ENCODE measurements at regions not wholly inside any gene's neighbourhood (a gene's known extent, or its start where the extent isn't known, plus 50 kb on each side); places are given as distances from the start of the nearest gene placed in this dataset.

- no peak for DNase-seq
- whole genome bisulfite sequencing, 2 donors, result 27 to 38% methylated on average over 1 of the region's 1 CpG
Measured at GRCh38 chr3:87370007-87370406, 93.6 kb upstream of the POU1F1 start.

DNA sequence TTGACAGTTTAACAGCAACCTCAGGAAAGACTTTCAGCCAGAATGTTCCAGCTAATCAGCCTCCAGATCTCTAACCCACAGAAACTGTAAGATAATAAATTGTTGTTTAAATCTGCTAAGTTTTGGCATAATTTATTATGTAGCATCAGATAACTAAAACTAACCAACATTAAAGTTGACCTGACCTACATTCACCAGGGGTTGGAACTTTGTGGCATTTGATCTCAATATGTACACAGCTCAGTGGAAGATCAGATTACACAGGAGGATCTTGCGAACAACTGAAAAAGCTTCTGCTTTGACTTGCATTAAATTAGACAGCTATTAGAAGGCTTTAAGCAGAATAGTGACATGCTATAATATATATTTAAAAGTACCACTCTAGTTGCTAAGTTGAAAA, 91.4 kb upstream of the POU1F1 start:
- 55 to 75% methylated on average over 1 of the region's 1 CpG for whole genome bisulfite sequencing, 2 donors
- Histone ChIP-seq H3K4me1 (no peaks in the 10 kb centered on the region), H3K27me3 (no peaks in the 10 kb centered on the region), H3K4me3 (no peak overlapping the region), H3K36me3 (no peaks in the 10 kb centered on the region), H3K27ac (no peak overlapping the region), H3K9me3 (no peaks in the 10 kb centered on the region)
- DNase-seq (no peak), ATAC-seq (ENCODE audit: low FRiP score in 2 of 2) (no peak)
- TF ChIP-seq CTCF (IDR thresholded peaks at IDR 0.05) (no peak), POLR2A (IDR thresholded peaks at IDR 0.05) (no peak), POLR2AphosphoS5 (IDR thresholded peaks at IDR 0.05) (no peak), EP300 (IDR thresholded peaks at IDR 0.05) (no peak)

More at GRCh38 chr3:87370007-87370406, 93.6 kb upstream of the POU1F1 start:
- no peaks in the 10 kb centered on the region for H3K27me3 ChIP-seq
- no peaks in the 10 kb centered on the region for H3K36me3 ChIP-seq
- no peak overlapping the region for H3K27ac ChIP-seq
- H3K4me3 ChIP-seq, result no peak overlapping the region
- no peaks in the 10 kb centered on the region for H3K4me1 ChIP-seq
- no peak for TF ChIP-seq CTCF (IDR thresholded peaks at IDR 0.05)
- TF ChIP-seq EP300 (IDR thresholded peaks at IDR 0.05), result no peak
- no peak for TF ChIP-seq POLR2A (IDR thresholded peaks at IDR 0.05)
- TF ChIP-seq POLR2AphosphoS5 (IDR thresholded peaks at IDR 0.05), result no peak
- no peak for ATAC-seq (ENCODE audit: low FRiP score in 2 of 2)
- H3K9me3 ChIP-seq, result peaks cover 0 to under 1% (median 0%) of the 10 kb centered on the region in 4 donors

GRCh38 chr3:87363721-87364120, 87.3 kb upstream of the POU1F1 start:
- Histone ChIP-seq H3K9me3 (no peaks in the 10 kb centered on the region), H3K27me3 (no peaks in the 10 kb centered on the region), H3K27ac (no peak overlapping the region), H3K4me3 (no peak overlapping the region), H3K36me3 (no peaks in the 10 kb centered on the region), H3K4me1 (no peaks in the 10 kb centered on the region)
- TF ChIP-seq EP300 (IDR thresholded peaks at IDR 0.05) (no peak), POLR2AphosphoS5 (IDR thresholded peaks at IDR 0.05) (no peak), POLR2A (IDR thresholded peaks at IDR 0.05) (no peak), CTCF (IDR thresholded peaks at IDR 0.05) (no peak)
- WGBS, 2 donors, result 89% methylated on average over 1 of the region's 2 CpGs
- DNase-seq, result no peak
- ATAC-seq (ENCODE audit: low FRiP score in 2 of 2), result no peak

DNA sequence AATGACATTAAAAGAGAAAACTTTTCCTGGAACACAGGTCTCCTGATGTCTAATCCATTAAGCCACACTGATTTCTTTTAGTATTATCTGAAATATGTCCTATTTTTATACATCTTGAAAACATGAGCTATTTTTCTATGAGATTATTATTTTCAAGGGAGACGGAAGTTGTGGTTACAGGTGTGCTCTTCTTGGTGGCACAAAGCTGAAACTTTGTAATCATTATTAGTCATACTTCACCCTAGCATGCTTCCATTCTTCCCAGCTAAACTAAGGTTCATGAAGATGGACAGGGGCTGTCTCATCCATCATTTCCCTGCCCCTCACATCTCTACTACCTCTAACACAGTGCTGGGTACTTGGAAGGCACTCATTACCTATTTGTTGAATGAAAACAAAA, 85.6 kb upstream of the POU1F1 start:
- TF ChIP-seq POLR2A (IDR thresholded peaks at IDR 0.05), result no peak
- no peak for TF ChIP-seq POLR2AphosphoS5 (IDR thresholded peaks at IDR 0.05)
- TF ChIP-seq CTCF (IDR thresholded peaks at IDR 0.05), result no peak
- no peak for TF ChIP-seq EP300 (IDR thresholded peaks at IDR 0.05)
- 80 to 86% methylated on average over 1 of the region's 1 CpG for WGBS, 2 donors
- no peak for ATAC-seq (ENCODE audit: low FRiP score in 2 of 2)

DNA sequence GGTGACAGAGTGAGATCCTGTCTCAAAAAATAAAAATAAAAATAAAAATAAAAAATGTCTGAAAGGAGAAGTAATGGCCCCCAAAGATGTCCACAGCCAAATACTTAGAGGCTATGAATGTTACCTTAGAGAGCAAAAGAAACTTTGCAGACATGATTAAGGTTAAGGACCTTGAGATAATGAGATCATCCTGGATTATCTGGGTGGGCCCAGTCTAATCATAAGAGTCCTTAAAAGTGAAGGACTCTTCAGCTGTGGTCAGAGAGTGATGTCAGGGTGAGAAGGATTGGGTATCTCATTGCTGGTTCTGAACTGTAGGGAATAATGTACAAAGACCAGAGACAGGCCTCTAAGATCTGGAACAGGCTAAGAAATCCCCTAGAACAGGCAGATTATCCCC, 84.9 kb upstream of the POU1F1 start:
- H3K4me1 ChIP-seq, result no peaks in the 10 kb centered on the region
- no peaks in the 10 kb centered on the region for H3K36me3 ChIP-seq
- H3K9me3 ChIP-seq, result no peaks in the 10 kb centered on the region
- DNase-seq, result no peak
- H3K4me3 ChIP-seq, result no peak overlapping the region
- no peak overlapping the region for H3K27ac ChIP-seq
- H3K27me3 ChIP-seq, result no peaks in the 10 kb centered on the region
- TF ChIP-seq POLR2AphosphoS5 (IDR thresholded peaks at IDR 0.05) (no peak), CTCF (IDR thresholded peaks at IDR 0.05) (no peak), EP300 (IDR thresholded peaks at IDR 0.05) (no peak), POLR2A (IDR thresholded peaks at IDR 0.05) (no peak)
- peak in 1 of 2 donors; percentile 48 for ATAC-seq (ENCODE audit: low FRiP score in 2 of 2)

More for the DNA sequence above, 85.6 kb upstream of the POU1F1 start:
- Histone ChIP-seq H3K36me3 (no peaks in the 10 kb centered on the region), H3K27ac (no peak overlapping the region), H3K9me3 (no peaks in the 10 kb centered on the region), H3K4me1 (no peaks in the 10 kb centered on the region), H3K4me3 (no peak overlapping the region), H3K27me3 (no peaks in the 10 kb centered on the region)
- DNase-seq, result no peak
